RWPE1 (cell line): ENCODE measurements at regions not wholly inside any gene's neighbourhood (a gene's known extent, or its start where the extent isn't known, plus 50 kb on each side); places are given as distances from the start of the nearest gene placed in this dataset.

Experiments used
- CTCF ChIA-PET: fragments of 350-600 bp; sonication (Branson Sonifier 250); formaldehyde crosslinking; extraction: SDS; loops from one replicate; lab custom pipeline; 2021; lab: Yijun Ruan, JAX
- POLR2A ChIA-PET: fragments of 400-600 bp; formaldehyde crosslinking; extraction: SDS; loops from one replicate; lab custom pipeline; 2020; ENCODE audit warnings: antibody characterized with exemption; ENCODE audit not compliant: low non-redundant PET; lab: Yijun Ruan, JAX
- DNase-seq: peaks from one replicate; pipeline ENCODE4 v3.0.0; 2012; ENCODE audit warnings: low spot score
- H3K27ac ChIP-seq: fragments of 450-650 bp; 2 replicates; pipeline ENCODE4 v1.5.1; 2017
- TF ChIP-seq, protein P1 (sequence below): fragments of 450-650 bp; conservative IDR thresholded peaks from 2 replicates; pipeline ENCODE4 v1.5.1; 2017; ENCODE audit warnings: low read depth, mild to moderate bottlenecking

DNA sequence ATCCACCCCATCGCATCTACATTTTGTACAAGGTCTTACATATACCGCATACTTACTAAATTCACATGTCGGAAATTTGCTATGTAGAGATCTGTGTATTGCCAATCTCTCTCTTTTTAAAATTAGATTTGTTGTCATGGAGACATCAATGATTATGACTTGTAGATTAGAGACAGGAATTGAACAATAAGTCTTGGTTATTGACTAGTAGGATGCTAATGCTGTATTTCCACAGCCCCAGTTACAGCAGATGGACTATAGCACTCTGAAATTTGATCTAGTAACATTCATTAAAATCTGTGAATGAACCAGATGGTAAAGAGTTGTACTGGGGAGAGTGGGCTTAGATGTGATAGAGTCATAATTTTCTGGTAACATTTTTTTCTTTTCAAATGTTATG lies 805.7 kb downstream of the SLC4A3 start:
- H3K27ac ChIP-seq = no peak overlapping the region
- TF ChIP-seq, protein P1, sequence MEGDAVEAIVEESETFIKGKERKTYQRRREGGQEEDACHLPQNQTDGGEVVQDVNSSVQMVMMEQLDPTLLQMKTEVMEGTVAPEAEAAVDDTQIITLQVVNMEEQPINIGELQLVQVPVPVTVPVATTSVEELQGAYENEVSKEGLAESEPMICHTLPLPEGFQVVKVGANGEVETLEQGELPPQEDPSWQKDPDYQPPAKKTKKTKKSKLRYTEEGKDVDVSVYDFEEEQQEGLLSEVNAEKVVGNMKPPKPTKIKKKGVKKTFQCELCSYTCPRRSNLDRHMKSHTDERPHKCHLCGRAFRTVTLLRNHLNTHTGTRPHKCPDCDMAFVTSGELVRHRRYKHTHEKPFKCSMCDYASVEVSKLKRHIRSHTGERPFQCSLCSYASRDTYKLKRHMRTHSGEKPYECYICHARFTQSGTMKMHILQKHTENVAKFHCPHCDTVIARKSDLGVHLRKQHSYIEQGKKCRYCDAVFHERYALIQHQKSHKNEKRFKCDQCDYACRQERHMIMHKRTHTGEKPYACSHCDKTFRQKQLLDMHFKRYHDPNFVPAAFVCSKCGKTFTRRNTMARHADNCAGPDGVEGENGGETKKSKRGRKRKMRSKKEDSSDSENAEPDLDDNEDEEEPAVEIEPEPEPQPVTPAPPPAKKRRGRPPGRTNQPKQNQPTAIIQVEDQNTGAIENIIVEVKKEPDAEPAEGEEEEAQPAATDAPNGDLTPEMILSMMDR = no peak
- CTCF ChIA-PET = no interaction called here
- DNase-seq = no peak
- POLR2A ChIA-PET = no interaction called here

DNA sequence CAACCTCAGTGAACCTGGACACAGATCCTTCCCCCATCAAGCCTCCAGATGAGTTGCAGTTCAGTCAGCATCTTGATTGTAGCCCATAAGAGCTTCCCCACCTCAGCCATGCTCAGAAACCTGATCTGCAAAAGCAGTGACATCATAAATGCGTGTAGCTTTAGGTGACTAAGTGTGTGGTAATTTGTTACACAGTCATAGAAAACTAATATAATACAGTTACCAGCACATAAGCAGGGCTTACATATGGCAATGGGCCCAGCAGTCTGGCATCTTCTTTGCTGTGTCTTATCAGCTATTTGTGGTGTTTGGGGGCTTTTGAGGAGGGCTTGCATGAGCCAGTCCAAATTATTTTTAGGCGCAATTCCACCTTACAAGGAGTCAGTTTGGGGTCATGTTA lies 807.0 kb downstream of the SLC4A3 start:
- DNase-seq = peak; percentile 18
- ChIA-PET CTCF (interaction anchor here (0.6 kb wide), 1 partner anchor 442 kb away, joined by 4 read pairs; no protein-coding TSS in a partner anchor), POLR2A (no interaction called here)
- H3K27ac ChIP-seq = no peak overlapping the region
- TF ChIP-seq, protein P1 = no peak

DNA sequence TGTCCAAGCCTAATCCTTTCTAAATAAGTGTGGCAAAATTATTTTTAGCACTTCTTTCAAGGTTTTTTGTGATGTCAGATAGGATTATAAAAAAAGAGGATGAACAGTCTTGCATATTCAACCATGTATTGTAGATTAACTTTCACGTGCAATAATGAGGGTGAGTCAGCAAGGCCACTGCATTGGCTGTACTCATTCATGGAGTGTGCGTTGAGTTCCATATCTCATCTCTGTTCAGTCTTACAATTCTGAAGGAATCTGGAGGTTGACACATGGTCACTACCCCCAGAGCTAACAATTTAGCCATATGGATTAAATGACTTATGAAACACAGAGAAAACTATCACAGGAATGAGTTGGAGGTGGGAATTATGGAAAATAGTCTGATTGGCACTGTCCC lies 810.5 kb downstream of the SLC4A3 start:
- TF ChIP-seq, protein P1 = no peak

DNA sequence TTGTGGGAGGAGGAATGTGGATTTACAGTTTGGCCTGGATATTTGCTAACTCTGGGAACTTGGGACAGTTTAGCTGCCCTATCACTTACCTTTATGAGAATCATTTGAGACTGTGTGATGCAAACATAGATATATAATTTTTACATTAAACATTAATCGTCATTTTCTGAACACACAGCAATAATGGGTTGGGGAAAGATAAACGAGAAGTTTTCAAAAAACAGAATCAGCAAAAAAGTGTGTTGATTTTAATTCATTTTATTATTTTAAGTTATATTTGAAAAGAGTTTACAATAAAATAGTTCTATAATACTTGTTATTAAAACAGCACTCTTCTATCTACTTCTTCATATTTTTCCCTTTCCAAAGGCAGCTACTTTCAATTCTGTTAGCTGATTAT lies 813.3 kb downstream of the SLC4A3 start:
- H3K27ac ChIP-seq = no peak overlapping the region
- CTCF ChIA-PET = no interaction called here
- POLR2A ChIA-PET = no interaction called here
- TF ChIP-seq, protein P1 = no peak
- DNase-seq = no peak

More for the DNA sequence above, 810.5 kb downstream of the SLC4A3 start:
- CTCF ChIA-PET = no interaction called here
- POLR2A ChIA-PET = no interaction called here
- no peak overlapping the region for H3K27ac ChIP-seq
- no peak for DNase-seq

DNA sequence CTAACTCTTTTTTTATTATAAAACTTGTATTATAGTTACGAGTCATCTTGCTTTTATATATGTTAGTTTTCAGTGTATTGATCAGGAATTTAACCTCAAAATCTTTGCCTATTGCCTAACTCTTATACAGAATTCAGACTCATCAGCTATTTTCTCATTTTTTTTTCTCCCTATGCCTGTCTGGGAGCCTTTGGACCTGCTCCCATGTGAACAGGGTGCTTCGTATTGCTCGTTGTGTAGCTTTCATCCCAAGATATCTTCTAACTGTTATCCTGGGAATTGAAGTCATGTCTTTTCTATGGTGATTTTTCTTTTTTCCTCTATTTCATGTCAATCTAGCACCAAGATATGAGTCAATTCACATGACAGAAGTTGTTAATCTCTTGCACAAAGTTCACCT lies 814.0 kb downstream of the SLC4A3 start:
- H3K27ac ChIP-seq = no peak overlapping the region
- ChIA-PET CTCF (no interaction called here), POLR2A (no interaction called here)
- TF ChIP-seq, protein P1 = no peak
- DNase-seq = no peak

DNA sequence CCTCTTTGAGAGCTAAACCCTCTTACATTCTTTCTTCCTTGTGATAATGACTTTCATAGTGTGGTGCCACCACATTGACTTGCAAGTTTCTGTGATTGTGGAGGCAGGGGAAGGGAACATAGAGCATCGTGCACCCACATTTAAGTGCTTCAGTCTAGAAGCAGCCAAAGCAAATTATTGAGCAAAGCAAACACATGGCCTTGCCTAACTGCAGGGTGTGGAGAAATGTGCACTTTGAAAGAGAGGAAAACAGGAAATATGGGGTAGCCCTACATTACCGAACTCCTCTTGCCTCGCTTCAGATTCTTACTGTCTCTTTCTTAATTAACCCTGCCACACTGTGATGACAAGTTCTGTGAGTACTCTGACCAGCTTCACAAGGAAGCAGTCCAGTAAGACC lies 814.6 kb downstream of the SLC4A3 start:
- no peak for DNase-seq
- TF ChIP-seq, protein P1 = no peak
- H3K27ac ChIP-seq = no peak overlapping the region
- ChIA-PET CTCF (no interaction called here), POLR2A (no interaction called here)
